Loucy (cell line): ENCODE measurements at regions not wholly inside any gene's neighbourhood (a gene's known extent, or its start where the extent isn't known, plus 50 kb on each side); places are given as distances from the start of the nearest gene placed in this dataset.

Experiments
- H2AFZ ChIP-seq: fragments of 200-600 bp; sonication (generic); 2 replicates; pipeline ENCODE4 v1.6.0; 2016; ENCODE audit warnings: antibody characterized with exemption, mild to moderate bottlenecking, low read length, moderate library complexity
- H3F3A ChIP-seq: fragments of 200-600 bp; 2 replicates; pipeline ENCODE4 v1.6.0; 2016; ENCODE audit warnings: antibody characterized with exemption, low read depth, mild to moderate bottlenecking
- H3K27me3 ChIP-seq: fragments of 200-600 bp; sonication (generic); 2 replicates; pipeline ENCODE4 v1.6.1; 2014; ENCODE audit warnings: low read length, mild to moderate bottlenecking; ENCODE audit not compliant: insufficient read depth, poor library complexity, severe bottlenecking
- H3K36me3 ChIP-seq: fragments of 200-600 bp; sonication (generic); 2 replicates; pipeline ENCODE4 v1.6.1; 2016; ENCODE audit warnings: low read length; ENCODE audit not compliant: insufficient read depth
- H3K4me1 ChIP-seq: fragments of 200-600 bp; sonication (generic); 2 replicates; pipeline ENCODE4 v1.5.1; 2014; ENCODE audit warnings: low read length, mild to moderate bottlenecking; ENCODE audit not compliant: insufficient read depth, poor library complexity, severe bottlenecking
- H3K4me2 ChIP-seq: fragments of 200-600 bp; sonication (generic); 2 replicates; pipeline ENCODE4 v1.6.0; 2014; ENCODE audit warnings: antibody characterized with exemption, low read length, low read depth, mild to moderate bottlenecking; ENCODE audit not compliant: poor library complexity, severe bottlenecking
- H3K4me3 ChIP-seq: fragments of 200-600 bp; sonication (generic); 2 replicates; pipeline ENCODE4 v1.5.1; 2014; ENCODE audit warnings: low read length, mild to moderate bottlenecking, mixed read lengths; ENCODE audit not compliant: poor library complexity, severe bottlenecking
- H3K79me2 ChIP-seq: fragments of 200-600 bp; sonication (generic); 2 replicates; pipeline ENCODE4 v1.6.1; 2014; ENCODE audit warnings: low read length; ENCODE audit not compliant: insufficient read depth
- H3K9ac ChIP-seq: fragments of 200-600 bp; sonication (generic); 2 replicates; pipeline ENCODE4 v1.6.0; 2014; ENCODE audit warnings: mild to moderate bottlenecking, low read depth, low read length, moderate library complexity; ENCODE audit not compliant: poor library complexity, severe bottlenecking
- H3K9me2 ChIP-seq: fragments of 200-600 bp; sonication (generic); replicated peaks from 2 replicates; pipeline ENCODE4 v1.6.1; 2016; ENCODE audit warnings: low read depth, low read length, mixed read lengths
- H3K9me3 ChIP-seq: fragments of 200-600 bp; sonication (generic); 2 replicates; pipeline ENCODE4 v1.6.1; 2014; ENCODE audit warnings: mild to moderate bottlenecking, antibody characterized with exemption, low read length, low read depth; ENCODE audit not compliant: insufficient read depth
- H4K20me1 ChIP-seq: fragments of 200-600 bp; sonication (generic); 2 replicates; pipeline ENCODE4 v1.6.0; 2014; ENCODE audit warnings: antibody characterized with exemption, low read length, mild to moderate bottlenecking; ENCODE audit not compliant: insufficient read depth, poor library complexity, severe bottlenecking
- CTCF ChIP-seq: fragments of 200-600 bp; sonication (generic); conservative IDR thresholded peaks from 2 replicates; pipeline ENCODE4 v1.5.1; 2014; ENCODE audit warnings: mild to moderate bottlenecking, antibody characterized with exemption, low read length
- EZH2phosphoT487 ChIP-seq: fragments of 200-600 bp; IDR thresholded peaks from 2 replicates; pipeline ENCODE4 v1.6.1; 2018; ENCODE audit warnings: antibody characterized with exemption, mild to moderate bottlenecking, moderate library complexity, borderline replicate concordance

DNA sequence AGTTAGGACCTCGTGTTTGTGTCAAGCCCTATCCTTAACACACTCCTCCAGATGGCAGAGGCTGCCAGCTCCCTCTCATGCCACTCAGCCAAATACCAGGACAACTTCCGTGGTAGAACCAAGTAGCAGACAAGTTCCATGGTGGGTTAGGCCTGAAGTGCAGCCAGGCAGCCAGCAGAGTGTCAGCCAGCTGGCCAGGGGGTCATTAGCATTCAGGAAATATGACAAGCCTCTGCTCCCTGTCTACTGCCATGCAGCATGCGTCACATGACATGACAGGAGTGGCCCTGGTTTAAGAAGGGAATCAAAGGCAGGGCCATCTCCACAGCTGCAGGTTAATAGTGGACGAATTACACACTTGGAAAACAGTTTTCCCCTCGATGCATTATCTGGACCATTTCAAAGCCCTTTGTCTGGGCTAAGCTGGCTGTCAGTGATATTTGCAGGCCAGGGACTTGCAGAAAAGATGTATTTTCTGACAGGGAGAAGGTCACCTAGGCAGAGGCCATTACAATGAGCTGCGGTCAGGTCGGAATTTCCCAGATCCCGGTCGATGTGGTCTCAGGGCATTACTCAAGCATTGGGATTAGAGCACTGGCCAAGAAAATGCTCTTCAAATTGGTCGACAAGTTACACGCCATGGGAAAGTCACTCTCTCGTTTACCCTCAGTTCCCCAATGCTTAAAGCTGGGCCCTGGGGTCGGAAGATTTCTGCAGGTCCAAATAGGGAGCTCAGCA is 461.7 kb upstream of the CADM1 start:
- no peak for TF ChIP-seq EZH2phosphoT487
- no peak for TF ChIP-seq CTCF
- H3K27me3 ChIP-seq, result no peaks in the 10 kb centered on the region
- no peaks in the 10 kb centered on the region for H3K9me2 ChIP-seq
- no peak overlapping the region for H3K9ac ChIP-seq
- no peaks in the 10 kb centered on the region for H3K36me3 ChIP-seq
- no peaks in the 10 kb centered on the region for H3F3A ChIP-seq
- H3K4me2 ChIP-seq, result no peak overlapping the region
- H3K4me3 ChIP-seq, result no peak overlapping the region
- H3K79me2 ChIP-seq, result no peaks in the 10 kb centered on the region
- H3K9me3 ChIP-seq, result no peaks in the 10 kb centered on the region; the same call in 1 of the 2 replicates
- no peaks in the 10 kb centered on the region for H4K20me1 ChIP-seq
- no peaks in the 10 kb centered on the region for H3K4me1 ChIP-seq
- no peak overlapping the region for H2AFZ ChIP-seq

GRCh38 chr11:115964091-115964490 is 459.9 kb upstream of the CADM1 start:
- no peak overlapping the region for H2AFZ ChIP-seq
- H3F3A ChIP-seq, result no peaks in the 10 kb centered on the region
- TF ChIP-seq EZH2phosphoT487, result no peak
- no peak for TF ChIP-seq CTCF
- H3K27me3 ChIP-seq, result no peaks in the 10 kb centered on the region
- no peak overlapping the region for H3K4me3 ChIP-seq
- H3K9me3 ChIP-seq, result no peaks in the 10 kb centered on the region; the same call in 1 of the 2 replicates
- no peaks in the 10 kb centered on the region for H3K79me2 ChIP-seq
- no peak overlapping the region for H3K9ac ChIP-seq
- H3K4me1 ChIP-seq, result no peaks in the 10 kb centered on the region
- H4K20me1 ChIP-seq, result no peaks in the 10 kb centered on the region
- no peaks in the 10 kb centered on the region for H3K9me2 ChIP-seq
- no peak overlapping the region for H3K4me2 ChIP-seq
- H3K36me3 ChIP-seq, result no peaks in the 10 kb centered on the region

- no peaks in the 10 kb centered on the region for H4K20me1 ChIP-seq
- H3K36me3 ChIP-seq, result no peaks in the 10 kb centered on the region
- H3K9ac ChIP-seq, result no peak overlapping the region
- TF ChIP-seq CTCF (no peak), EZH2phosphoT487 (no peak)
- no peaks in the 10 kb centered on the region for H3K4me1 ChIP-seq
- H3K9me3 ChIP-seq, result no peaks in the 10 kb centered on the region; the same call in 1 of the 2 replicates
- no peak overlapping the region for H3K4me2 ChIP-seq
- H3F3A ChIP-seq, result no peaks in the 10 kb centered on the region
- no peak overlapping the region for H3K4me3 ChIP-seq
- no peaks in the 10 kb centered on the region for H3K79me2 ChIP-seq
- H3K27me3 ChIP-seq, result no peaks in the 10 kb centered on the region
- no peaks in the 10 kb centered on the region for H3K9me2 ChIP-seq
- no peak overlapping the region for H2AFZ ChIP-seq
Observed at GRCh38 chr11:115963156-115963555, 458.9 kb upstream of the CADM1 start.
